Right ventricle myocardium inferior (tissue), 1 donor: ENCODE measurements at regions not wholly inside any gene's neighbourhood (a gene's known extent, or its start where the extent isn't known, plus 50 kb on each side); places are given as distances from the start of the nearest gene placed in this dataset.

Experiments
- ATAC-seq: fragments of 200-7000 bp; cut with Tn5 transposase; one replicate; pipeline ENCODE4 v1.9.1; 2020; ENCODE audit warnings: mild to moderate bottlenecking, moderate library complexity
- DNase-seq: peaks from one replicate; pipeline ENCODE4 v3.0.0; 2021; ENCODE audit errors: missing footprints
- intact Hi-C: fragments of 100-400 bp; cut with DNase I; formaldehyde crosslinking; loops from one replicate; pipeline ENCODE4 v1.11.0; 2022
- donor health status: DM: no; HTN: yes; CAD: no; lungs with severe emphysema.

GRCh38 chr1:195113471-195113870, 1494.8 kb downstream of the KCNT2 start:
- intact Hi-C loops = no loop called here
- ATAC-seq = no peak
- DNase-seq = no peak

DNA sequence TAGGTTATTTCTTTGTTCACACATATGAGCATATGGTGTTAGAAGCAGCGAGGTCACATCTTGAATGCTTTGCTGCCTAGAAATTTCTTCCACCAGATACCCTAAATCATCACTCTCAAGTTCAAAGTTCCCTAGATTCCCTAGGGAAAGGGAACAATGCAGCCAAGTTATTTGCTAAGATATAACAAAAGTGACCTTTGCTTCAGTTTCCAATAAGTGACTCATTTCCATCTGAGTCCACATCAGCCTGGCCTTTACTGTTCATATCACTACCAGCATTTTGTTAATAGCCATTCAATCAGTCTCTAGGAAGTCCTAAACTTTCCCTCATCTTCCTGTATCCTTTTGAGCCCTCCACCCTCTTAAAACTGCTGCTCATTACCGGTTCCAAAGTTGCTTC, 1502.5 kb downstream of the KCNT2 start:
- ATAC-seq = no peak
- intact Hi-C loops = no loop called here
- DNase-seq = no peak

GRCh38 chr1:195105281-195105680, 1503.0 kb downstream of the KCNT2 start:
- ATAC-seq = no peak
- no peak for DNase-seq
- intact Hi-C loops = no loop called here

DNA sequence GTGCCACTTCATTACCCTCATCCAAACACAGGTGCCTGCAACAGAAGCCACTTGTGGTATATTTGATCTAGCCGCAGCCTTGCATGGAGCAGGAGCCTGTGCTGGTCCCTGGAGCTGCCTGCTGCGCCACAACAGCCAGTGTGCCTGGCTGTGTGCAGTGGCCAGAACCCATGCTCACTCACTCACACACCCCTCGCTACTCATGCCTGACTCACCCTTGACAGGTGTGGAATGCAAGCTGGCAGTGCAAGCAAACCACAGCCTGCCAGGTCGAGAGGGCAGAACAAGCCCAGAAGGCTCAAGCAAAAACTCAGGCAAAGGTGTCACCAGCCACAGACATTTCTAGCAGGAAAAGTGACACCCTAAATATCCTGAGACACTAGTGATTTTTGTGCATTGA, 1510.9 kb downstream of the KCNT2 start:
- DNase-seq (no peak), ATAC-seq (no peak)
- intact Hi-C loops = no loop called here

DNA sequence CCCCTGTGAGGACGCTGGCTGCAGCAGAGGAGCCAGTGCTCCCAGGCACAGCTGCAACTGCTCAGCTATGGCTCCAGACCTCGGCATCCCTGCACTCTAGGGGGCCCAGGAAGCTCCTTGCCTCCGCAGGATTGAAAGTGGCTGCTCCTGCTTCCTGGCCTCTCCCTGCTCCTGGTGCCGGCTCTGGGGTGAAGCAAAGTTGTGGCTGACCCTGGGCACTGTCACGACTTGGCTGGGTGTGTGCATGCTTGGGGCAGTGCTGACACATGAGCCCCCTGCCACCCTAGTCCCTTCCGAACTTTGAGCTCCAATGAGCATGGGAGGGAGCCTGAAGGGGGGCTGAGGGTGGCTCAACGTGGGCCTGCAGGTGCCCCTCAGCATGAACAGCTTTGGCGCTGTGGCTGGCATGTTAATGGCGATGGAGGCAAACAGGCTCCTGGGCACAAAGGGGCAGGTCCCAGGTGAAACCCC, 1512.2 kb downstream of the KCNT2 start:
- ATAC-seq (no peak), DNase-seq (peak; percentile 47)
- intact Hi-C loops = no loop called here

DNA sequence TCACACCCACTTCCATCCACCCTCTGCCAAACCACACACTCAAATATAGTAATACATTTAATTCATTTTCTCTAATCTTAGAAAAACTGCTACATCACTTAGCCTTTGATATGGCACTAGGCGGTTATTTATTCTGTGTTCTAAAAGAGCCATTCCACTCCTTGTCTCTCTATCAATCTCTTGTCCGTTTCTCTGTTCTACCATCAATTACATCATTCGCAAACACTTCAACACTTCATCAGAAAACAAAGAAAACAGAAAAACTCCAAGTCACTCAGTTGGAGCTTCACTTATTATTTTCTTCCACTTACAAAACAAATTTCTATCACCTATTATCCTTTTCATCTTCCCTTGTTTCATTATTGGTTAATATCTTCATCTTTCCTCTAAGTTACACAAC, 1523.0 kb downstream of the KCNT2 start:
- ATAC-seq (no peak), DNase-seq (no peak)
- intact Hi-C loops = no loop called here

DNA sequence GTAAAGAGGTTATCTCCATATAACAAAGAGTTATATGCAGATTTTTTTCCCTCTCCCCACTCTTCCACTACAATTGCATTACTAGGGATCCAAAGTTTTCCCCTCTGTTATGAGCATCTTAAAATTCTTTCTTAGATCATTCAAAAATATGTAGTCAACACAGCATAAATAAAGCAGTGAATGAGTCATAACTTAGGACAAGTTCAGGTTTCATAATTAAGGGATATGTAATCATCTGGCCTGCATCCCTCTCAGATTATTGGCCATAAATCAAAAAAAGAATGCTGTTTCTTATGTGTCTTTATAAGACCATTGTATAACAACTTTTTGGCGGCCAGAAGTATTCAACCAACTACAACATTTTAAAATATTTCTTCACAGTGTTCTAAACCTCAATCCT, 1526.1 kb downstream of the KCNT2 start:
- DNase-seq (no peak), ATAC-seq (no peak)
- intact Hi-C loops = no loop called here

GRCh38 chr1:195076682-195077081, 1531.6 kb downstream of the KCNT2 start:
- no peak for DNase-seq
- intact Hi-C loops = no loop called here
- no peak for ATAC-seq

- DNase-seq (no peak), ATAC-seq (no peak)
- intact Hi-C loops = no loop called here
These were observed 1532.3 kb downstream of the KCNT2 start for GRCh38 chr1:195075973-195076372.

GRCh38 chr1:195071461-195071860, 1536.8 kb downstream of the KCNT2 start:
- intact Hi-C loops = no loop called here
- DNase-seq (no peak), ATAC-seq (no peak)

DNA sequence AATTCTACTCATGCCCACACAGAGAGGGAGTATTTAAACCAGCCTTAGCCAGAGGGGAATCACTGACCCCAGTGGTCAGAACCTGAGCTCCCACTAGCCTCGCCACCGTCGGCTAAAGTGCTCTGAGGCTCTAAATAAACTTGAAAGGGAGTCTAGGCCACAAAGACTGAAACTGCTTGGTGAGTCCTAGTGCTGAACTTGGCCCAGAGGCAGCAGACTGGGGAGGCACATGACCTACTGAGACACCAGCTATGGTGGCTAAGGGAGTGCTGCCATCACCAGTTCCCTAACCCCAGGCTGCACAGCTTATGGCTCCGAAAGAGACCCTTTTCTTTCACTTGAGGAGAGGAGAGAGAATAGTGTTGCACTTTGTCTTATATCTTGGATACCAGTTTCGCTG, 1542.8 kb downstream of the KCNT2 start:
- ATAC-seq = no peak
- intact Hi-C loops = no loop called here
- no peak for DNase-seq

DNA sequence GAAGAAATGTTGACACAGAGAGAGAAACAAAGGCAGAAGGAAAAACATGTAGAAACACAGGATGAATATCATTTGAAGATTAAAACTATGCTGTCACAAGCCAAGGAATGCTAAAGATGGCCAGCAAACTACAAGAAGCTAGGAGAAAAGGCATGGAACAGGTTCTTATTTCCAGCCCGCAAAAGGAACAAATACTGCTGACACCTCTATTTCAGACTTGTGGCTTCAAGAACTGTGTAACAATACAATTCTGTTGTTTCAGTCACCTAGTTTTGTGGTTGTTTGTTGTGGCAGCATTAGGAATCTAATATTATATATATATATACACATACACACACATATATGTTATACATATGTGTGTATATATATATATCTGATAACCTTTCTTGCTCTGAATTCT, 1543.9 kb downstream of the KCNT2 start:
- ATAC-seq (no peak), DNase-seq (no peak)
- intact Hi-C loops = no loop called here

DNA sequence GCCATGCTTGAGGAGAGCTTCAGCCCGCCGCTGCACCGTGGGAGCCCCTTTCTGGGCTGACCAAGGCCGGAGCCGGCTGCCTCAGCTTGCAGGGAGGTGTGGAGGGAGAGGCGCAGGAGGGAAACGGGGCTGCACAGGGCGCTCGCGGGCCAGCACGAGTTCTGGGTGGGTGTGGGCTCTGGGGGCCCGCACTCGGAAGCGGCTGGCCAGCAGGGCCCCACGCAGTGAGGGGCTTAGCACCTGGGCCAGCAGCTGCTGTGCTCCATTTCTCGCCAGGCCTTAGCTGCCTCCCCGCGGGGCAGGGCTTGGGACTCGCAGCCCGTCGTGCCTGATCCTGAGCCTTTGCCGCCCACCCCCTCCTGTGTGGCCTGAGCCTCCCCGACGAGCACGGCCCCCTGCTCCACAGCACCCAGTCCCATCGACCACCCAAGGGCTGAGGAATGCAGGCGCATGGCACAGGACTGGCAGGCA, 1554.0 kb downstream of the KCNT2 start:
- ATAC-seq (no peak), DNase-seq (peak; percentile 64)
- intact Hi-C loops = no loop called here

DNA sequence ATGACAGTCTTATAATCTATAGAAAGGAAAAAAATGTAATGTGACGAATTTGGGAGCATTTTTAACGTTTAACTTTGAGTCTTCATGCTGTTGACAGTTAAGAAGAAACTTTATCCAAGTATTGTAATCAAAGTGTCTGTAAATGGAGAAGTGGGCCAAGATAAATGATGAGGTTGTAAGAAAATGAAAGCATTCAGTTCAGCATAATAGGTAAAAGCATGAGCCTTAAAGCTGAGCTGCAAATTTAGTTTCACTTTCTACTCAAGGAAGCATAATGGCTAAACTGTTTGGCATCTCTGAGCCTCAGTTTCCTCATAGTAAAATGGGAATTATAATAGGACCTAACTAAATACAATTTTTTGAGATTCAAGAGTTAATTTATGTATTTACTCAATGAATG, 1554.8 kb downstream of the KCNT2 start:
- DNase-seq (no peak), ATAC-seq (no peak)
- intact Hi-C loops = no loop called here

DNA sequence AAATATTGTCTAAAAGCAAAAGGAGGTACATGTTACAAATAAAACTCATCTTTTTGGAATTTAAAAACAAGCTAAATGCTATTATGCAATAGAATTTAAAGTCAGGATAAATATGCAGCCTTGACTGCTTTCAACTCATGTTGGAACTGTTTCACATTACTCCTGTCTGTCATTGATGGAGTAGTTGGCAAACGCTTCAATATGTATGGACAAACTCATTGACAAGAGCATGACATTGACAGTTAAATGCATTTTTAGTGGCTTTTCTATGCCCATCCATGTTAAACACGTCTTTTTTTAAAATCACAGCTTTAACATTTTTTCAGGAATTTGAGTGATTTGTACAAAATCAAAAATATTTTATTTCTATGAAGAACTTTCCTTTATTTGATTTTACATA, 1560.5 kb downstream of the KCNT2 start:
- no peak for ATAC-seq
- intact Hi-C loops = no loop called here

DNA sequence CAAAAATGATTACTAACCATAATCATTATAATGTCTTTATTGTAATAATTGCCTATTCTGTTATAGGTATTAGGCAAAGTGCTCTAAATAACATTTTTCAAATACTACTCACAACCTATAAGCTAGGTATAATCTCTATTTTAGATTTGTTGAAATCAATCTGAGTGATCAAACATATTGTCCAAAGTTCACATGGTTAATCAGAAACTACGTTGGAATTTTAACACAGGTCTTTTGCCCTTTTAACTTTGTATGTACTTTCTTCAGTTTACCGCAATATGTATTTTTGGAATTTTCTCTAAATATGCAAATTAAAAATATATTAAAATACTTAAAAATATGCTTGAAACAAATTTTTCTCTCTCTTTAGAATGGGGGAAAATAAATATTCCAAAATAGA, 1563.2 kb downstream of the KCNT2 start:
- intact Hi-C loops = no loop called here
- ATAC-seq (no peak), DNase-seq (no peak)

More for the DNA sequence above, 1560.5 kb downstream of the KCNT2 start:
- no peak for DNase-seq

DNA sequence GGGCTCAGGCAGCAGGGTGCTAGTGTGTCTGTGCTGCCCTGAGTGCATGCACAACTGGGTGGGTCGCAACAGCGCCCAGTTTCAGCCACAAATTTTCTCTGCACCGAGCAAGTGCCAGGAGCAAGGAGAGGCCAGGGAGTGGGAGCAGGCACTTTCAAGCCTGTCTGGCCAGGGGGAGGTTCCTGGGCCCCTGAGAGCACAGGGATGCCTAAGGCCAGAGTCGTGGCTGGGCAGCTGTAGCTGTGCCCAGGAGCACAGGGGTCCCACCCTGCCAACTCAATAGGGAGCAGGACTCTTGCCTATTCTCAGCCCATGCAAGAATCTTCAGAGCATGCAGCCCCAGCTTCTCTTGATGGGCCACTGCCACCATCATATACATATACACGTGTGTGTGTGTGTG, 1577.4 kb downstream of the KCNT2 start:
- ATAC-seq = no peak
- DNase-seq = peak; percentile 42
- intact Hi-C loops = no loop called here

DNA sequence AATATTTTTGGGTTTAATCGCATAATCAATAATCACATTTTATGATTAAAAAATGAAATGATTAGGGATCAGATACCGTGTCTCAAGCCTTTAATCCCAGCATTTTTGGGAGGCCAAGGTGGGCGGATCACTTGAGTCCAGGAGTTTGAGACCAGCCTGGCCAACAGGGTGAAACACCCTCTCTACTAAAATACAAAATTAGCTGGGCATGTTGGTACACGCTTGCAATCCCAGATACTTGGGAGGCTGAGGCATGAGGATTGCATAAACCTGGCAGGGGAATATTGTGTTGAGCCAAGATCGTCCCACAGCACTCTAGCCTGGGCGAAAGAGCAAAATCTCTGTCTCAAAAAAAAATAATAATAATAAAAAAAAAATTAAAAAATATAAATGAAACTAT, 1581.4 kb downstream of the KCNT2 start:
- ATAC-seq (no peak), DNase-seq (no peak)
- intact Hi-C loops = no loop called here

- intact Hi-C loops = no loop called here
- no peak for DNase-seq
- ATAC-seq = no peak
These were observed 1588.9 kb downstream of the KCNT2 start for GRCh38 chr1:195019385-195019784.

GRCh38 chr1:195012995-195013394, 1595.2 kb downstream of the KCNT2 start:
- ATAC-seq = no peak
- intact Hi-C loops = no loop called here

GRCh38 chr1:195005338-195005737, 1602.9 kb downstream of the KCNT2 start:
- ATAC-seq = no peak
- DNase-seq = no peak
- intact Hi-C loops = no loop called here

More at GRCh38 chr1:195012995-195013394, 1595.2 kb downstream of the KCNT2 start:
- DNase-seq = no peak

GRCh38 chr1:194990483-194990882, 1617.8 kb downstream of the KCNT2 start:
- no peak for DNase-seq
- no peak for ATAC-seq
- intact Hi-C loops = no loop called here
